ENCODE measurements at regions not wholly inside any gene's neighbourhood (a gene's known extent, or its start where the extent isn't known, plus 50 kb on each side); places are given as distances from the start of the nearest gene placed in this dataset.

GRCh38 chr5:135087950-135088349 is 53.9 kb upstream of the PITX1 start (continued):
- TF ChIP-seq TAF1 (conservative IDR thresholded peaks at IDR 0.05) = no peak

- TF ChIP-seq YY1 (IDR thresholded peaks at IDR 0.05) (no peak), REST (IDR thresholded peaks at IDR 0.05) (no peak), FOXA1 (IDR thresholded peaks at IDR 0.05) (no peak), EGR1 (IDR thresholded peaks at IDR 0.05; ENCODE audit: low read depth in 2 of 2) (no peak), RXRA (IDR thresholded peaks at IDR 0.05) (no peak), CTCF (IDR thresholded peaks at IDR 0.05; ENCODE audit: low read depth, low read length, missing input control) (no peak), JUND (IDR thresholded peaks at IDR 0.05) (no peak), NR2F2 (IDR thresholded peaks at IDR 0.05) (no peak), SP1 (IDR thresholded peaks at IDR 0.05) (no peak)
- TF ChIP-seq, protein P1, sequence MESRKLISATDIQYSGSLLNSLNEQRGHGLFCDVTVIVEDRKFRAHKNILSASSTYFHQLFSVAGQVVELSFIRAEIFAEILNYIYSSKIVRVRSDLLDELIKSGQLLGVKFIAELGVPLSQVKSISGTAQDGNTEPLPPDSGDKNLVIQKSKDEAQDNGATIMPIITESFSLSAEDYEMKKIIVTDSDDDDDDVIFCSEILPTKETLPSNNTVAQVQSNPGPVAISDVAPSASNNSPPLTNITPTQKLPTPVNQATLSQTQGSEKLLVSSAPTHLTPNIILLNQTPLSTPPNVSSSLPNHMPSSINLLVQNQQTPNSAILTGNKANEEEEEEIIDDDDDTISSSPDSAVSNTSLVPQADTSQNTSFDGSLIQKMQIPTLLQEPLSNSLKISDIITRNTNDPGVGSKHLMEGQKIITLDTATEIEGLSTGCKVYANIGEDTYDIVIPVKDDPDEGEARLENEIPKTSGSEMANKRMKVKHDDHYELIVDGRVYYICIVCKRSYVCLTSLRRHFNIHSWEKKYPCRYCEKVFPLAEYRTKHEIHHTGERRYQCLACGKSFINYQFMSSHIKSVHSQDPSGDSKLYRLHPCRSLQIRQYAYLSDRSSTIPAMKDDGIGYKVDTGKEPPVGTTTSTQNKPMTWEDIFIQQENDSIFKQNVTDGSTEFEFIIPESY (IDR thresholded peaks at IDR 0.05) = no peak
- TF ChIP-seq, protein P2, sequence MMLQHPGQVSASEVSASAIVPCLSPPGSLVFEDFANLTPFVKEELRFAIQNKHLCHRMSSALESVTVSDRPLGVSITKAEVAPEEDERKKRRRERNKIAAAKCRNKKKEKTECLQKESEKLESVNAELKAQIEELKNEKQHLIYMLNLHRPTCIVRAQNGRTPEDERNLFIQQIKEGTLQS (IDR thresholded peaks at IDR 0.05) = no peak
These were observed 52.1 kb upstream of the PITX1 start for GRCh38 chr5:135085936-135086725.

More at GRCh38 chr5:135085936-135086725, 52.1 kb upstream of the PITX1 start:
- H3K4me1 ChIP-seq (ENCODE audit: control insufficient read depth in 4 of 4, insufficient read depth in 4 of 4, low read length in 3 of 4) = no peaks in the 10 kb centered on the region
- no peak for DNase-seq (ENCODE audit: low spot score)
- WGBS = 91% methylated on average over 17 of the region's 17 CpGs
- H3K27ac ChIP-seq (ENCODE audit: low read depth in 1 of 2, low read length in 2 of 2) = no peak overlapping the region
- H3K27me3 ChIP-seq (ENCODE audit: control insufficient read depth in 4 of 4, insufficient read depth in 4 of 4, low read length in 3 of 4) = peaks cover 0 to 3% (median 0%) of the 10 kb centered on the region in 4 donors
- H3K9ac ChIP-seq (ENCODE audit: low read depth in 1 of 2, low read length in 2 of 2) = no peak overlapping the region
- no peak overlapping the region for H3K4me3 ChIP-seq (ENCODE audit: low read depth in 1 of 3, low read length in 3 of 3)
- peaks cover 0 to 7% (median under 1%) of the 10 kb centered on the region in 4 donors for H3K9me3 ChIP-seq (ENCODE audit: control insufficient read depth in 4 of 4, low read length in 3 of 4)
- H3K36me3 ChIP-seq (ENCODE audit: control insufficient read depth in 4 of 4, insufficient read depth in 3 of 4, low read depth in 1 of 4, low read length in 3 of 4) = no peaks in the 10 kb centered on the region

All from liver (tissue), 8 donors.